Stimulated activated naive B cell treated with anti-CD40 and anti-IgM and Interleukin-4, amounts not matched to agents 10 μg/mL and 1 μg/mL and 100 μg/mL, for 72 hours (primary cell): ENCODE measurements at regions not wholly inside any gene's neighbourhood (a gene's known extent, or its start where the extent isn't known, plus 50 kb on each side); places are given as distances from the start of the nearest gene placed in this dataset.

Source experiments
- ATAC-seq, 2 donors: fragments of 150-1000 bp; cut with Tn5 transposase; replicated peaks; 2 replicates each; pipeline ENCODE4 v1.10.0; 2021; ENCODE audit warnings: moderate library complexity in 1 of 2
- DNase-seq: peaks from one replicate; pipeline ENCODE4 v3.0.0; 2021
- H3K27ac Mint-ChIP-seq: one replicate; pipeline ENCODE4 v1.8.0; 2022; ENCODE audit warnings: mild to moderate bottlenecking, mixed read lengths
- H3K27me3 Mint-ChIP-seq, 2 donors: one replicate each; pipeline ENCODE4 v1.8.0; 2022; ENCODE audit warnings: mixed read lengths in 2 of 2
- H3K36me3 Mint-ChIP-seq, 2 donors: one replicate each; pipeline ENCODE4 v1.8.0; 2022; ENCODE audit warnings: mixed read lengths in 2 of 2, mild to moderate bottlenecking in 1 of 2
- H3K4me1 Mint-ChIP-seq, 2 donors: one replicate each; pipeline ENCODE4 v1.8.0; 2022; ENCODE audit warnings: mixed read lengths in 2 of 2, mild to moderate bottlenecking in 1 of 2
- H3K4me3 Mint-ChIP-seq, 2 donors: one replicate each; pipeline ENCODE4 v1.8.0; 2022; ENCODE audit warnings: mild to moderate bottlenecking in 2 of 2, mixed read lengths in 2 of 2, moderate library complexity in 1 of 2
- H3K9me3 Mint-ChIP-seq, 2 donors: one replicate each; pipeline ENCODE4 v1.8.0; 2022; ENCODE audit warnings: mixed read lengths in 2 of 2, mild to moderate bottlenecking in 1 of 2

DNA sequence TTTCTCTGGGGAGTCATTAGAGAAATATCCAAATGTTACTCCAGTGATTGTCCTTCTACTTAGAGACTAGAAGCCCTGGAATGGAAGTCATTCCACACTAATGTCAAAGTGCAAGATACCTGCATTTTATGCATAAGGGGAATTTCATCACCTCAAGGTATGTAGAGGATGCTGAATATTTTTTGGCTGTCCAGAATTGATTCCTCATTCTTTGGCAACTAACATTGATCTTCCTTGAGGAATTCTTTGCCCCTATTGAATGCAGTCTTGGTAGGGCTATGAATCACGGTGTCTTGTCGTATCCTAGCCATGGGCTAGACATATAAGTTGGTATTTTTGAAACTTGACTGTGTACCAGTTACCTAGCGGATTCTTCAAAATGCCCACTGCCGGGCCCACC lies 271.1 kb downstream of the CNTN3 start:
- Mint-ChIP-seq H3K27ac (no peak overlapping the region), H3K9me3 (peaks cover 2 to 4% of the 10 kb centered on the region in 2 donors), H3K36me3 (no peaks in the 10 kb centered on the region), H3K4me3 (no peak overlapping the region), H3K4me1 (no peaks in the 10 kb centered on the region), H3K27me3 (no peaks in the 10 kb centered on the region)
- ATAC-seq: no peak
- no peak for DNase-seq

DNA sequence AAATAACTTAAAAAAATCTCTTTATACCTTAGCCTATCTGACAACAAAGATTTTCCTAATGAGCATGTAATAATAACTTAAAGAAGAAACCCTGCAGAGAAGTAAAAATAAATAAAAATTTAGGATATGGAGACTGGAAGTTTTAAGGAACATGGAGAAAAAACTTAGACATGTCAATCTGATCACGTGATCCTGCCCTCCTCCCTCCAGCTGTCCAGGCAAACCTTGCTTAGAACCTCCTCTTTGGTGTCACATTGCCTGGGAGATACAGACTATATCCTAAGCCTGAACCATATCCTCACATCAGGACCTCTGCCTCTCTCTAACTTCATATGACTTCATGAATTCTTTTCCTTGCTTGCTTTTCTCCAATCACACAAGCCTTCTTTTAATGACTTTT lies 275.5 kb downstream of the CNTN3 start:
- no peaks in the 10 kb centered on the region for H3K36me3 Mint-ChIP-seq
- peaks cover 3 to 9% of the 10 kb centered on the region in 2 donors for H3K9me3 Mint-ChIP-seq
- H3K27me3 Mint-ChIP-seq: no peaks in the 10 kb centered on the region
- H3K27ac Mint-ChIP-seq: no peak overlapping the region
- no peak overlapping the region for H3K4me3 Mint-ChIP-seq
- no peaks in the 10 kb centered on the region for H3K4me1 Mint-ChIP-seq
- ATAC-seq (no peak), DNase-seq (no peak)

DNA sequence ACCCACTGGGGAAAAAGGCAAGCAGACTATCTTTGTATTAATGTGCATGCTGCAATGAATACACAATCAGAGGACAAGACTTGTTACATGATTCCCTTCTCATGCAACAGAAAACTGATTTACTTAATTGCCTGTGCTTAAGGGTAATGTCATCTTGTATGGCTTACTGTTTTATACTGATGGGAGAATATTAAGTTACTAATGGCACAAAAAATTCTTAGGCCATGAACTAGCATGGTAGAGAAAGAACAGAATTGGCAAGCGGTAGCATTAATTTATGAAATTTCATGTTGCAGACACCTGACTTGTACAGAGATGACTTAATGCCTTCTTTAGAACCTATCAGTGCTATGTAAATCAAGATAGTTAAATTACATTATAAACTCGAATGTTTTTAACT lies 282.3 kb downstream of the CNTN3 start:
- H3K4me1 Mint-ChIP-seq: no peaks in the 10 kb centered on the region
- ATAC-seq (no peak), DNase-seq (no peak)
- peaks cover under 1 to 1% of the 10 kb centered on the region in 2 donors for H3K9me3 Mint-ChIP-seq
- no peak overlapping the region for H3K27ac Mint-ChIP-seq
- no peaks in the 10 kb centered on the region for H3K27me3 Mint-ChIP-seq
- no peaks in the 10 kb centered on the region for H3K36me3 Mint-ChIP-seq
- H3K4me3 Mint-ChIP-seq: no peak overlapping the region

DNA sequence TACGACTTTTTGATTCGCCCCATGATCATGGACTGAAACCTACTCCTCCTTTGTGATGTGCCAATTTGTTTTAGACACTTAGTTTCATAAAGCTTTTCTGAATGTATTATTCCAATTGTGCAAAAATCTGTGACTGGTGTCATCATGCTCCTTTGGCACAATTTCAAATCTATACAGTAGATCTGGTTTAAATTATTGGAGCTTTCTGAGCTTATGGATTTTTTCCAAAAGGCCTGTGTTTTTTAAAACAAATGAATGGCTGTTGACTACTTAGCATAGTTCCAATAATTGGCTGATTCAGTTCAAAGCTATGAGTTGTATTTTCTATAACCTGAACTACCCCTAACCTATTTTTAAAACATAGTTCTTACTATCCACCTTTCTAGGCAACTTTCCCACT lies 282.7 kb downstream of the CNTN3 start:
- DNase-seq (no peak), ATAC-seq (no peak)
- Mint-ChIP-seq H3K9me3 (no peaks in the 10 kb centered on the region), H3K4me3 (no peak overlapping the region), H3K4me1 (no peaks in the 10 kb centered on the region), H3K27me3 (no peaks in the 10 kb centered on the region), H3K36me3 (no peaks in the 10 kb centered on the region), H3K27ac (no peak overlapping the region)

DNA sequence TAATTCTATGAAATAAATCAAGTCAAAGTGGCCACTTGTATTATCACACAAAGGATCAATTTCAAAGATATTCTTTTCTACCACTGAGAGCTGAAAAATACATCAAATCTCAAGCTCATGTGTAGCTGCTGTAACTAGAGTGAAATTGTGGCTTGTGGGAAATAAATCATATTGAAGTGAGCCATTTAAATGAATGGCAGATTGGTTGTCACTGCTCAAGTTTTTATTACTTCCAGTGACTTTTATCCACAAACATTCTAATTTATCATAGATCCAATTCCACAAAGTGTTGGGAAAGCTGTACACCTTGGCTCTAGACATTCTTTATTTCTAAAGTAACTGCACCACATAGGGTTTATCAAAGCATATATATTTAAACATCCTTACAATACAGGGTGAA lies 285.4 kb downstream of the CNTN3 start:
- Mint-ChIP-seq H3K36me3 (no peaks in the 10 kb centered on the region), H3K27ac (no peak overlapping the region), H3K4me3 (no peak overlapping the region), H3K9me3 (peaks cover 0 to 1% of the 10 kb centered on the region in 2 donors), H3K4me1 (no peaks in the 10 kb centered on the region), H3K27me3 (no peaks in the 10 kb centered on the region)
- no peak for ATAC-seq
- no peak for DNase-seq

DNA sequence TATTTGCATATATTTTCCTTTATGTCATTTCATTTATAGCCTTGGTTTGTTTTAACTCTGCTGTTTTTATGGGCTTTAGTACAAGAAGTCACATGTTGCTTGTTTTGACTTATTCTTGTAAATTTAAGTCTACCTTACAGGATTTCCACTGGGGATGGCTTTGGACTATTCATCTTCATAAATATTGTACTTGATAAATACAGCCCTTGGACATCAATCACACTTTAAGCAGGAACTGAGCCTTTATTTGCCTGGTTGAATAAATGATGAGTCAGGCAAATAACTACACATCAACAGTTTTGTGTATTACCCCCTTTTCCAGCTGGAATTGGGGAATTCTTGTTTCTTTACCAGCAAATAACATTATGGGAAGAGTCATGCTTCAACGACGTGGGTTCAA lies 286.0 kb downstream of the CNTN3 start:
- no peak for DNase-seq
- Mint-ChIP-seq H3K27ac (no peak overlapping the region), H3K4me3 (no peak overlapping the region), H3K27me3 (no peaks in the 10 kb centered on the region), H3K4me1 (no peaks in the 10 kb centered on the region), H3K9me3 (peaks cover 0 to 3% of the 10 kb centered on the region in 2 donors), H3K36me3 (no peaks in the 10 kb centered on the region)
- ATAC-seq: no peak

DNA sequence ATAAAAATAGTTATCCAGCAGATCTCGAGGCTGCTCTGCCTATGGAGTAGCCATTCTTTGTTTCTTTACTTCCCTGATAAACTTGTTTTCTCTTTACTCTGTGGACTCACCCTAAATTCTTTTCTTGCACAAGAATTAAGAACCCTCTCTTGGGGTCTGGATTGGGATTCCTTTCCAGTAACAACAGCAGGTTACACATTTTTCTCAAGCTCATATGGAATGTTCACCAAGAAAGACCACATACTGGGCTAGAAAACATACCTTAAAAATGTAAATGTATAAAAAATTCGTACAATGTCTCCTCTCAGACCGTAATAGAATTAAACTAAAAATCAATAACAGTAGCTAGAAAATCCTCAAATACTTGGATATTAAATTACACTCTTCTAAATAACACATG lies 299.2 kb downstream of the CNTN3 start:
- Mint-ChIP-seq H3K27ac (no peak overlapping the region), H3K9me3 (peaks cover 11% of the 10 kb centered on the region in 2 donors), H3K27me3 (no peaks in the 10 kb centered on the region), H3K4me1 (no peaks in the 10 kb centered on the region), H3K4me3 (no peak overlapping the region), H3K36me3 (no peaks in the 10 kb centered on the region)
- ATAC-seq (no peak), DNase-seq (no peak)

DNA sequence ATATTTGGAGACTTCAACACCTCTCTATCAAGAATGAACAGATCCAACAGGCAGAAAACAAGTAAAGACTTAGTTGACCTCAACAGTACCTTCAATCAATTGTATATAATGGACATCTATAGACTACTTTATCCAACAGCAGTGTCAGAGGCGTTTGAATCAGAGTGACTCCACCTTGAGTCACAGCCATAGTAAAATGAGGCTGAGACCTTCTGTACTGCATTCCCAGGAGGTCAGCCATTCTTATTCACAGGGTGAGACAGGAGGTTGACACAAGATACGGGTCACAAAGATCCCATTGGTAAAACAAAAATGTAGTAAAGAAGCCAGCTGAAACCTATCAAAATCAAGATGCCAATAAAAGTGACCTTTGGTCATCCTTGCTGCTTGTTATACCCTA lies 299.8 kb downstream of the CNTN3 start:
- ATAC-seq: no peak
- Mint-ChIP-seq H3K4me1 (no peaks in the 10 kb centered on the region), H3K9me3 (peaks cover 11% of the 10 kb centered on the region in 2 donors), H3K4me3 (no peak overlapping the region), H3K36me3 (no peaks in the 10 kb centered on the region), H3K27me3 (no peaks in the 10 kb centered on the region), H3K27ac (no peak overlapping the region)
- DNase-seq: no peak

DNA sequence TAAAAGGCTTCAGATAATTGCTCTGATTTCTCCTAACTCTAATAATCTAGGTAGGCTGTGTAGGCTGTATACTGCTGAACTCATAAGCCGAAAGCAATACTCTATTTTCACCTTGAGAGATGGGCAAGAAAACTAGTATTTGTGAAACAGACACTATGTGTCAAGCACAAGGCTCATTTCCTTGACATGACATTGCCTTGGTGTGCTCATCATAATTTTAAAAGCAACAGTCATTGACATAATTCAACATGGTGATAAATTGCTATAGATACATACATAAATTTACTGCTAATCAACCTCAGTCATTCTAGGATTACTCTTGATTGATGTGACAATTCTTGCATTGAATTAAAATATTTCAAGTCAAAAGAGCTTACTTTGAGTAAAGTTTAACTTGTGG lies 304.7 kb downstream of the CNTN3 start:
- no peak for ATAC-seq
- H3K4me1 Mint-ChIP-seq: no peaks in the 10 kb centered on the region
- no peak overlapping the region for H3K4me3 Mint-ChIP-seq
- H3K9me3 Mint-ChIP-seq: peaks cover 3 to 4% of the 10 kb centered on the region in 2 donors
- H3K27me3 Mint-ChIP-seq: no peaks in the 10 kb centered on the region
- H3K36me3 Mint-ChIP-seq: no peaks in the 10 kb centered on the region
- DNase-seq: no peak
- H3K27ac Mint-ChIP-seq: no peak overlapping the region

DNA sequence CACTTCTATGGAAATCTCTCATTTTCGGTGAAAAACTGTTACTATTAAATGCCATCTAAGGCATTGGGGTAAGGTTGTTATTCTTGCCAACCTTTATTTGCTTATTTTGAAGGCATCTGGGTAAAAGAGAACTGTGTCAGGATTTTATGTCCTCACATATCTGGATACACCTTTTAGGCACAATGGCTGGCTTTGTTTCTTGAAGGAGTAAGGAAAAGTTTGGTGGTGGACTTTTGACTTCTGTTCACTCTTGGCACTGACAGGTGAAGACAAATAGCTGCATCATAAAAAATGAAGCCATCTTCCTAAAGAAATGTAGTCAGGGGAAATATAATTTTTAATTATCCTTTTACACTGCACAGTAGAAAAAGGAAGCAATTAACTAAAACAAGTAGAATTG lies 310.0 kb downstream of the CNTN3 start:
- H3K4me3 Mint-ChIP-seq: no peak overlapping the region
- no peaks in the 10 kb centered on the region for H3K4me1 Mint-ChIP-seq
- DNase-seq (no peak), ATAC-seq (no peak)
- H3K27ac Mint-ChIP-seq: no peak overlapping the region
- no peaks in the 10 kb centered on the region for H3K36me3 Mint-ChIP-seq
- H3K9me3 Mint-ChIP-seq: no peaks in the 10 kb centered on the region
- H3K27me3 Mint-ChIP-seq: no peaks in the 10 kb centered on the region

DNA sequence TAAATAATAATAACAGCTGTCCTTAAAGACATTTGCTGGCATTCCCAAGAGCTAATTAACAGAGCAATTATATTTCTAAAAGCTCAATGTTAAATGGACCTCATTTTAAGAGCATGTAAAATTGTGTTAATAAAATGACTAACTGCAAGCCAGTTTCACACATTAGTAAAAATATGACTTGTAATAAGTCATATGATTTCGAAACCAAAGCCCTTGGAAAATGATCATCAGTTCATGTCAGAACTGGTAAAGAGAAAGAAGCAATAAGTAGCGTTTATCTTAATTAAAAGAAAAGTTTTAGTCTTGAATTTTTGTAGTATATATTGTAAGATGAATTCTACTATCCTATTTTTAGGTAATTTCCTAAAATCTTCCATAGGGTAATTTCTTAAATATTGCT lies 310.7 kb downstream of the CNTN3 start:
- no peaks in the 10 kb centered on the region for H3K27me3 Mint-ChIP-seq
- H3K36me3 Mint-ChIP-seq: no peaks in the 10 kb centered on the region
- ATAC-seq (no peak), DNase-seq (no peak)
- no peaks in the 10 kb centered on the region for H3K9me3 Mint-ChIP-seq
- H3K27ac Mint-ChIP-seq: no peak overlapping the region
- no peak overlapping the region for H3K4me3 Mint-ChIP-seq
- H3K4me1 Mint-ChIP-seq: no peaks in the 10 kb centered on the region

DNA sequence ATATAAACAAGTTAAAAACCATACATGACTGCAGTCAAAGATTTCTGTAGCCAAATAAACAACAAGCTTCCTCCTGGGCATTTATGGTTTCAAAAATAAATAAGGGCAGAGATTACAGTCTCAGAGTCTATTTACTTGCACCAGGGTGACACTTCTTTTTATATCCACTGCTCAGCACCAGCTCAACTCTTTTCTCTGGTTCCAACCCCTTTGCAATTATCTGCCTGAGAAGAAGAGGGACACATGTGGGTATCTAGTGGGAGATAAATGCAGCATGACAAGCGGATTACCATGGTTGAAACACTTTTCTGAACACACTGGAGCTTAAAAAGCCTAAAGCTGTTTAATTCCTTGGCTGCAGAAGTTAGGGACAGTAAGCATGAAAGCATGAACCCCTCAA lies 311.5 kb downstream of the CNTN3 start:
- H3K4me3 Mint-ChIP-seq: no peak overlapping the region
- ATAC-seq (no peak), DNase-seq (no peak)
- no peaks in the 10 kb centered on the region for H3K9me3 Mint-ChIP-seq
- no peaks in the 10 kb centered on the region for H3K36me3 Mint-ChIP-seq
- no peak overlapping the region for H3K27ac Mint-ChIP-seq
- H3K4me1 Mint-ChIP-seq: no peaks in the 10 kb centered on the region
- no peaks in the 10 kb centered on the region for H3K27me3 Mint-ChIP-seq

DNA sequence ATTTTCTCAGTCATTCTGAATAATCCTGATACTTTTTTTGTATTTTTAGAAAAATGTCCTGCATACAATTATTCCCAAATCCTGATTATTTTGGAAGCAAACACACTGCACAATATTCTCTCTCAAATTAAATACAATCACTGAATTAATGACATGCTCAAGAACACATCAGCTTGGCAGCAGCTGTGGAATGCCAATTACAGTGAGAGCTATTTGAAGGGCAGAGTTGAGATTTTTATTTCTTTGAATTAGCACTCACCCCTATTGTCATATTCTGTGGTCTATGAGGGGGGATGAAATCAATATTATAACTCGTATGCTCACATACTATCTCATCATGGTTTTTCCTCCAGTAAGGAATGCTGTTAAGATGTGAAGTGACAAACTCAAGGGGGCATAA lies 312.2 kb downstream of the CNTN3 start:
- ATAC-seq: no peak
- DNase-seq: no peak
- no peak overlapping the region for H3K4me3 Mint-ChIP-seq
- H3K4me1 Mint-ChIP-seq: no peaks in the 10 kb centered on the region
- no peaks in the 10 kb centered on the region for H3K36me3 Mint-ChIP-seq
- no peaks in the 10 kb centered on the region for H3K9me3 Mint-ChIP-seq
- no peak overlapping the region for H3K27ac Mint-ChIP-seq
- H3K27me3 Mint-ChIP-seq: no peaks in the 10 kb centered on the region

DNA sequence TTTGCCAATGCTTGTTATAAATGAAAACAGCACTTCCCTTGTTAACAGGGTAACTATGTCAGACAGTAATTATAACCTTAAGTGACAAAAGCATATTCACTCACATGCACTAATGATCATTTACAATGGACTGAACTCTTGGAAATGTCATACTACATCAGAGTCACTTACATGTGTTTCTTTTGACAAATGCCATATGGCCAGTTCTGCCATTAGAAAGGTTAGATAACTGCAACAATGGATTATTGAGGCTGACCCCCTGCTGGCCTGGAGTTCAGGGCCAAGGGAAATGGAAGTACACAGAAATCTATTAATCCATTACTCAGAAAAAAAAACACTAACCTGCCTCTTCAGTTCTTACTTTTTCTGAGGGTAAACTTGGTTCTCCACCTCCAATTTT lies 313.4 kb downstream of the CNTN3 start:
- H3K4me3 Mint-ChIP-seq: no peak overlapping the region
- no peaks in the 10 kb centered on the region for H3K27me3 Mint-ChIP-seq
- no peak for ATAC-seq
- no peak for DNase-seq
- H3K9me3 Mint-ChIP-seq: no peaks in the 10 kb centered on the region
- H3K36me3 Mint-ChIP-seq: no peaks in the 10 kb centered on the region
- H3K27ac Mint-ChIP-seq: no peak overlapping the region
- H3K4me1 Mint-ChIP-seq: no peaks in the 10 kb centered on the region

DNA sequence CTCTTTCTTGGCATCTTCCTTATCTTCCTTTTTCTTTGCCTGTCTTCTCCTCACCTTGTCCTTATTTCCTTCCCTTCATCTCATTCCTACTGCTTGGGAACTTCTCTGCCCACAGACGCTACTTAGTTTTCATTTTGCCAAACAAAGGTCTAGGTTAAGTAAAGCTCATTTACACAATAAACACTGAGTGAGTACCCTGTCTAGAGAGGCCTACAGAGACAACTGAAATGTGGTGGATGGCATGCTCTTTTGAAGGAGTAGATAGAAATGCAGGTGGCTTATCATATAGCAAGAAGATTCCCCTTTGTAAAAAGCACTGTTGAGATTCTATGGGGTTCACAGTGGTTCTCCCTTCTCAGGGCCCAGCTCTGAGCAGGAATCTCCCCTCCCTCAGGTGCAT lies 319.0 kb downstream of the CNTN3 start:
- no peak for DNase-seq
- ATAC-seq: no peak
- no peaks in the 10 kb centered on the region for H3K36me3 Mint-ChIP-seq
- no peak overlapping the region for H3K4me3 Mint-ChIP-seq
- no peaks in the 10 kb centered on the region for H3K4me1 Mint-ChIP-seq
- no peak overlapping the region for H3K27ac Mint-ChIP-seq
- no peaks in the 10 kb centered on the region for H3K27me3 Mint-ChIP-seq
- peaks cover 0 to 4% of the 10 kb centered on the region in 2 donors for H3K9me3 Mint-ChIP-seq

DNA sequence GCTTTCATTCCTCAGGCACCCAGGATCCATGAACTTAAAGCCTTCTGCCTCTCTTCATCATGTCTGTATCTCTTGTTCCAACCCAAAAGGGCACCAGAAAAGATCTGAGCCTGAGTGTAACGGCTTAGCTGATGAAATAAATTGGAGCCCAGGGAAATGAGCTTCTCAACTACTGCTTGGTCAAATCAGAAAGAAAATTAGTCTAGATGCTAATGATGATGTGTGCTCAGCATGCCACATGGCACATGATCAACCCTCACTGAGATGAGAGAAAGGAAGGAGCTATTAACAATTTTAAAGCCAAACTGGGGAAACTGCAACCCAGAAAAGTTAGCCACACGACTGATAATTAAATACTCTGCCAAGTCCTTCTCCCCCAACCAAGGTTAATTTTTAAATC lies 325.7 kb downstream of the CNTN3 start:
- Mint-ChIP-seq H3K27ac (no peak overlapping the region), H3K4me1 (no peaks in the 10 kb centered on the region), H3K36me3 (no peaks in the 10 kb centered on the region), H3K27me3 (no peaks in the 10 kb centered on the region), H3K4me3 (no peak overlapping the region), H3K9me3 (peaks cover 3 to 5% of the 10 kb centered on the region in 2 donors)
- DNase-seq (no peak), ATAC-seq (no peak)
